ENCODE measurements at regions not wholly inside any gene's neighbourhood (a gene's known extent, or its start where the extent isn't known, plus 50 kb on each side); places are given as distances from the start of the nearest gene placed in this dataset.

DNA sequence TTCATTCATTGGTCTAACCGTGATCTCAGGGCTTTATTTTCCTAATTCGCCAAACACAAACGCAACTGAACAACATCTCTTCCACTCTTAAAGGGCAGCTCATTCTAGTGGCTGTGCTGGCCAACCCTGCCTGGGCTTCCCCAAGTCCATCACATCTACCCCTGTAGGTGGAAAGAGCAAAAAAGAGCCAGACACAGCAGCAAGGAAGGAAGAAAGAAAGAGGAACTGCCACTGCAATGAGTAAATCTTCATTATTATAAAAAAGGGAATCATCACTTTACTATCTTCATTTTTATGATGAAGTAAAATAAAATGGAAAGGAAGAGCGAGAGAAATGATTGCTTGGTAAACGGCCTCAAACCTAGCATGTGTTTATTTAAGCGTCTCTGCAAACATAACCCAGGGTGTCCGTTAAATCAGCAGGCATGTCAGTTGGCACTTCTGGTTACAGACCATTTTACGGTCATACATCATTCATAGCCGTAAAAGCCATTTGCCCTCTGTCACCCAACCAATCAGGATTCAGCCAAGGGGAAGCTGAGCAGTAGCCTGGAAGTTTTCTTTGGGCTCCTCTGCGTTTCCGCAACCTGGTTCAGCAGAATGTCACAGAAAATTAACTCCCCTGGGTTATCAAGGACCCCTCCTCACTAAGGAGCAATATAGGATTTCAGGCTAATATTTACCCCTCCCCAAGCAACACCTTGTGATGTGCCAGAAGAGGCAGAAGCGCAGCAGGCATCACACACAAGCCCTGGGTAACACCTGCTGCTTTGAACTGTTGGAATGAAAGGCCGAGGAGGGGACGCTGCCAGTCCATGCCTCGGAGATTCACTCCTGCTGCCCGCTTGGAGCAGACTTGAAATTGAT lies 234.0 kb downstream of the SNX10 start:
- H3K4me3 ChIP-seq, result no peak overlapping the region
- H3K9me3 ChIP-seq, result no peaks in the 10 kb centered on the region
- no peaks in the 10 kb centered on the region for H3K36me3 ChIP-seq
- no peaks in the 10 kb centered on the region for H3K27me3 ChIP-seq
- no peaks in the 10 kb centered on the region for H3K4me1 ChIP-seq
- no peak for DNase-seq (ENCODE audit: low spot score)
- no peak overlapping the region for H3K27ac ChIP-seq
- TF ChIP-seq, protein P1, sequence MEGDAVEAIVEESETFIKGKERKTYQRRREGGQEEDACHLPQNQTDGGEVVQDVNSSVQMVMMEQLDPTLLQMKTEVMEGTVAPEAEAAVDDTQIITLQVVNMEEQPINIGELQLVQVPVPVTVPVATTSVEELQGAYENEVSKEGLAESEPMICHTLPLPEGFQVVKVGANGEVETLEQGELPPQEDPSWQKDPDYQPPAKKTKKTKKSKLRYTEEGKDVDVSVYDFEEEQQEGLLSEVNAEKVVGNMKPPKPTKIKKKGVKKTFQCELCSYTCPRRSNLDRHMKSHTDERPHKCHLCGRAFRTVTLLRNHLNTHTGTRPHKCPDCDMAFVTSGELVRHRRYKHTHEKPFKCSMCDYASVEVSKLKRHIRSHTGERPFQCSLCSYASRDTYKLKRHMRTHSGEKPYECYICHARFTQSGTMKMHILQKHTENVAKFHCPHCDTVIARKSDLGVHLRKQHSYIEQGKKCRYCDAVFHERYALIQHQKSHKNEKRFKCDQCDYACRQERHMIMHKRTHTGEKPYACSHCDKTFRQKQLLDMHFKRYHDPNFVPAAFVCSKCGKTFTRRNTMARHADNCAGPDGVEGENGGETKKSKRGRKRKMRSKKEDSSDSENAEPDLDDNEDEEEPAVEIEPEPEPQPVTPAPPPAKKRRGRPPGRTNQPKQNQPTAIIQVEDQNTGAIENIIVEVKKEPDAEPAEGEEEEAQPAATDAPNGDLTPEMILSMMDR (IDR thresholded peaks at IDR 0.05), result no peak

DNA sequence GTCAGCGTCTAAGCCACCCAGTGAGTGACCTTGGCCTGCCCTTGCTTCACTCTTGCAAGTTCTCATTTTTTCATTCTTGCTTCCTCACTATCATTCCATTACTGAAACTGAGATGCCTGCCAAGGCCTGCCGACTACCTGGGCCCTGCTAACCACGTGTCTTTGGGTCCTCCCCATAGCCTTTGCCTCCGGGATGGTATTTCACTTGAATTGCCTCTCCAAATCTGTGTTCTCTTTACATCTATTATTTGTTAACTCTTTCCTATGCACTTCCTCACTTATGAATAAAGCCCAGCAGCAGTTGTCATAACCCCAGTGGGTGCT lies 234.6 kb downstream of the SNX10 start:
- Histone ChIP-seq H3K4me1 (no peaks in the 10 kb centered on the region), H3K27ac (no peak overlapping the region), H3K4me3 (no peak overlapping the region), H3K36me3 (no peaks in the 10 kb centered on the region), H3K27me3 (no peaks in the 10 kb centered on the region), H3K9me3 (no peaks in the 10 kb centered on the region)
- TF ChIP-seq, protein P1 (IDR thresholded peaks at IDR 0.05), result no peak
- no peak for DNase-seq (ENCODE audit: low spot score)

GRCh38 chr7:26531926-26532325 lies 240.3 kb downstream of the SNX10 start:
- Histone ChIP-seq H3K4me3 (no peak overlapping the region), H3K27ac (no peak overlapping the region), H3K27me3 (no peaks in the 10 kb centered on the region), H3K4me1 (no peaks in the 10 kb centered on the region), H3K36me3 (no peaks in the 10 kb centered on the region), H3K9me3 (no peaks in the 10 kb centered on the region)
- TF ChIP-seq, protein P1 (IDR thresholded peaks at IDR 0.05), result no peak
- no peak for DNase-seq (ENCODE audit: low spot score)

DNA sequence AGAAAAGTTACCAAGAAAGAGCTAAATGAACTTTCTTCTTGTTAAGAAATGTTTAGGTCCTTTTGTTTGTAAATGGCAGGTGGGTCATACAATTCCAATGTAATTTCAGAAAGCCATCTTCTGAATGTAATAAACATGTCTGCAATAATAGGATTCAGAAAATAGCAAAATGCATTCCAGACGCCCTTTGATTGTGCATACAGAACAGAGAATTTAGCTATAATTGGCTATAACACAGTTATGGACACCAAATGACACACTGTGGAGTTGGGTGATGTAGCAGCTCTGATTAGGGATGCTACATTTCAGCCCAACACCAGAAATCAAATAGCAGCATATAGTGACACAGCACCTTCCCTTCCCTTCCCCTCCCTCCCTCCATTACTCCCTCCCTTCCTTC lies 240.8 kb downstream of the SNX10 start:
- DNase-seq (ENCODE audit: low spot score), result no peak
- Histone ChIP-seq H3K4me1 (no peaks in the 10 kb centered on the region), H3K27me3 (no peaks in the 10 kb centered on the region), H3K27ac (no peak overlapping the region), H3K36me3 (no peaks in the 10 kb centered on the region), H3K9me3 (no peaks in the 10 kb centered on the region), H3K4me3 (no peak overlapping the region)
- TF ChIP-seq, protein P1 (IDR thresholded peaks at IDR 0.05), result no peak

- Histone ChIP-seq H3K36me3 (no peaks in the 10 kb centered on the region), H3K9me3 (no peaks in the 10 kb centered on the region), H3K4me1 (no peaks in the 10 kb centered on the region), H3K27me3 (no peaks in the 10 kb centered on the region), H3K27ac (no peak overlapping the region), H3K4me3 (no peak overlapping the region)
- no peak for DNase-seq (ENCODE audit: low spot score)
- TF ChIP-seq, protein P1 (IDR thresholded peaks at IDR 0.05), result no peak
Measured at GRCh38 chr7:26533217-26533616, 241.6 kb downstream of the SNX10 start.

Measured in right atrium auricular region (tissue), 2 donors.